Glomerular endothelial cell (primary cell): ENCODE measurements at regions not wholly inside any gene's neighbourhood (a gene's known extent, or its start where the extent isn't known, plus 50 kb on each side); places are given as distances from the start of the nearest gene placed in this dataset.
A peak's percentile ranks its signal among the peaks of the same experiment; 100 is the strongest.
"Not testable (repeated sequence)": the region's sequence is repeated elsewhere in the genome, so short reads cannot be mapped to it uniquely, and the experiment has no call there.

Source experiments
- DNase-seq: peaks from one replicate; pipeline ENCODE4 v3.0.0-alpha.2; 2011; ENCODE audit warnings: low read depth, low spot score; ENCODE audit errors: extremely low read depth

GRCh38 chr4:29908276-29908675 lies 811.9 kb upstream of the PCDH7 start:
- DNase-seq, result no peak

DNA sequence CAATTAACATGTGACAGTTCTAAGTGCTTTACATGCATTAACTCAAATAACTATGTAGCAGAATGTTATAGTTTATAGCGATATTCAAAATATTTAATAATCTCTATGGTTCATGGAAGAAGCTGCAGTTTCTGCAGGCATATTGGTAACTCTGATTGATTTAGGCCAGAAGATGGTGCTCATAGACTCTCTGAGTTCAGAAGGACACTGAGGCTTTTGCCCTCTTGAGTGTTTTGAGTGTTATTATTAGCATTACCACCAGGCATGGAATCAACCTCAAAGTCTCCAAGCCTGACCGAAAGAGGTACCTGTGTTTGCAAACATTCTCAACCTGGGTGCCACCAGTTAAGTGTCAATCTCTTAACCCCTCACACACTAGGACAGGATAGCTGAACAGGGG lies 792.3 kb upstream of the PCDH7 start:
- no peak for DNase-seq

GRCh38 chr4:29948451-29948850 lies 771.7 kb upstream of the PCDH7 start:
- no peak for DNase-seq

DNA sequence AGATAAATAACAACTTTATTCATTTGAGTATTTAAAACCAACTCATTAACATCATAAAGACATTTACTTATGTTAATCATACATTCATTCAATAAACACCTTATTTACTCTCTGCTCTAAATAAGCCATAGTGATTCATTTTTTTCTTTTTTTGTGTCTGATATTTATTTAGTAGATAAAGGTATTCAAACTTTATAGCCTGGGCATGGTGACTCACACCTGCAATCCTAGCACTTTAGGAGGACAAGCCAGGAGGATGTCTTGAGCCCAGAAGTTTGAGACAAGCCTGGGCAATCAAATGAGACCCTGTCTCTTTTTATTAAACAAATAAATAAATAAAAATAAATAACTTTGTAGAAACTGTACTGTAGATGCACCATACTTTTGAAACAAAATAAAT lies 771.3 kb upstream of the PCDH7 start:
- no peak for DNase-seq

- DNase-seq, result no peak
Measured at GRCh38 chr4:29966386-29966785, 753.8 kb upstream of the PCDH7 start.

DNA sequence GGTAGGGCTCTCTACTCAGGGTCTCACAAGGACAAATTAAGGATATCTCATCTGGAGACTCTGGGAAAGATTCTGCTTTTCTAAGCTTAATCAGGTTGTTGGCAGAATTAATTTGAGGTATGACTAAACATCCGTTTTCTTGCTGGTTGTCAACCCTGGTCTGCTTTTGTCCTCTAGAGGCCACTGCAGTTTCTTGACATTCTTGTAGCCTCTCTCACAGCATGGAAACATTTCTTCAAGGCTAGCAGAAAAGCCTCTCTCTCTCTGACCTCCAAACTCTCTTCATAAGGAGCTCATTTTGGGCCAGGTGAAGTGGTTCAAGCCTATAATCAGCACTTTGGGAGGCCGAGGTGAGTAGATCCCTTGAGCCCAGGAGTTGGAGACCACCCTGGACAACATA lies 749.5 kb upstream of the PCDH7 start:
- no peak for DNase-seq

- DNase-seq, result no peak
Measured at GRCh38 chr4:29972121-29972520, 748.0 kb upstream of the PCDH7 start.

- no peak for DNase-seq
Measured at GRCh38 chr4:29983890-29984289, 736.3 kb upstream of the PCDH7 start.

DNA sequence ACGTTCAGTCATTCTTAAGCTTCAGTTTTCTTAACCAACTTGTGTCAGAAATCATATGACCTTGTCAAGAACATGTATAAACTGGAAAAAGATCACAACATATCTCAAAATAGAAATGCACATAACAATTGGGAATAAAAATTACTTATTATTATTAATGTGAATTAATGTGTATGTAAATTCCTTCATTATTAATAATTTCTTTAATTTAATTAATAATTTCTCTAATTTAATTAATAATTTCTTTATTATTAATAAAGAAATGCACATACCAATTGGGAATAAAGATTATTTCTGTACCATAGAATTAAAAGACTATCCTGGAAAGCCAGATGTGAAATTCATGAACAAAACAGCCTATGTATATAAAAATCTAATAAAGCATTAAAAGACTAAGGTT lies 718.5 kb upstream of the PCDH7 start:
- no peak for DNase-seq

GRCh38 chr4:30002341-30002740 lies 717.8 kb upstream of the PCDH7 start:
- DNase-seq, result no peak

- no peak for DNase-seq
Measured at GRCh38 chr4:30005995-30006394, 714.2 kb upstream of the PCDH7 start.

DNA sequence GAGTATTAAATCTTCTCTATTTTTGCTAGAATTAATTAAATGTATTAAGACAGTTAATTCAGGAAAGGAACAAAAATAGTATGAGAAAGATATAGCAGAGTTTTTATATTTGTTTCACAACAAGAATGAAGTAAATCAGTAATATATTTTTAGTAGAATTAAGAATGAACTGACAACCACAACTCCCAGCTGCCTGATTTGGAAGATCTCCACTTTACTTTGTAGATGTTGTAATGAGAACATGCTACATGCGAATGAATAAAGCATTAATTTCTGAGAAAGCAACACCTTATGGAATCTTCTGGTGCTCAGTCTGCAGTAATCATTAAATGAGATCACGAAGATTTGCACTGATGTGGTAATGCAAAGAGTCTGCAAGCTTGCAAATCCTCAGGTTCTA lies 695.6 kb upstream of the PCDH7 start:
- DNase-seq, result no peak

- DNase-seq, result no peak
Measured at GRCh38 chr4:30028826-30029225, 691.3 kb upstream of the PCDH7 start.

- no peak for DNase-seq
Measured at GRCh38 chr4:30056016-30056766, 664.0 kb upstream of the PCDH7 start.

DNA sequence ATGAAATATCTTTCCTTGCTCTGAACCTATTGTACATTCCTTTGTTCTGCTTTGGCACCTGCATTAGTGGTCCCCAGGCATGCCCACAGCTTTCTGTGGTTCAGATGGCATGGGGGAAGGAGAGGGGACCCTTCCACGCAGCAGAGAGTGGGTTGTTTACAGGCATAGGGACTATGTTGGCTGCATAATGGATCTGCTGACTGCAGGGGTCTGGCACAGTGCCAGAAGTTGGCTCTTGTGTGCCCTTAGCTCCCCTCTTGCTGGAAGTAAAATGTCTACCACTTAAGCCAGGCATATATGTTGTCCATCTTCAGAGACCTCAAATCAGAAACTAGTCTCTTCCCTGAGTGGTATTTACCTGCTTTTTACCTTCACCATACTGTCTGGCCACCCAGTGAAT lies 651.9 kb upstream of the PCDH7 start:
- DNase-seq, result no peak

- DNase-seq, result no peak
Measured at GRCh38 chr4:30073011-30073710, 647.0 kb upstream of the PCDH7 start.

DNA sequence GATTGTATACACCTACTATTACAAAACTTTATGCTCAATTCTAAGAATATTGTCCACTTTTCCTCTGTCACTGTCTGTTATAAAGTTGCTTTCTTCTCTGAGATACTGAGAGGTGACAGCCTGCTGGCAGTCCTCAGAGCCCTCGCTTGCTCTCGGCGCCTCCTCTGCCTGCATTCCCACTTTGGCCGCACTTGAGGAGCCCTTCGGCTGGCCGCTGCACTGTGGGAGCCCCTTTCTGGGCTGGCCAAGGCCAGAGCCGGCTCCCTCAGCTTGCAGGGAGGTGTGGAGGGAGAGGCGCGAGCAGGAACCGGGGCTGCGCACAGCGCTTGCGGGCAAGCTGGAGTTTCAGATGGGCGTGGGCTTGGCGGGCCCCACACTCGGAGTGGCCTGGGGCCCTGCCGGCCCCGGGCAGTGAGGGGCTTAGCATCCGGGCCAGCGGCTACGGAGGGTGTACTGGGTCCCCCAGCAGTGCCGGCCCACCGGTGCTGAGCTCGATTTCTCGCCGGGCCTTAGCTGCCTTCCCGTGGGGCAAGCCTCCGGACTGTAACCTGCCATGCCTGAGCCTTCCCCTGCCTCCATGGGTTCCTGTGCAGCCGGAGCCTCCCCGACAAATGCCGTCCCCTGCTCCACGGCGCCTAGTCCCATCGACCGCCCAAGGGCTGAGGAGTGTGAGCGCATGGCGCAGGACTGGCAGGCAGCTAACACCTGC lies 627.6 kb upstream of the PCDH7 start:
- not testable (repeated sequence) for DNase-seq

- DNase-seq, result no peak
Measured at GRCh38 chr4:30094887-30095286, 625.3 kb upstream of the PCDH7 start.

GRCh38 chr4:30103455-30103854 lies 616.7 kb upstream of the PCDH7 start:
- DNase-seq, result peak; percentile 22

DNA sequence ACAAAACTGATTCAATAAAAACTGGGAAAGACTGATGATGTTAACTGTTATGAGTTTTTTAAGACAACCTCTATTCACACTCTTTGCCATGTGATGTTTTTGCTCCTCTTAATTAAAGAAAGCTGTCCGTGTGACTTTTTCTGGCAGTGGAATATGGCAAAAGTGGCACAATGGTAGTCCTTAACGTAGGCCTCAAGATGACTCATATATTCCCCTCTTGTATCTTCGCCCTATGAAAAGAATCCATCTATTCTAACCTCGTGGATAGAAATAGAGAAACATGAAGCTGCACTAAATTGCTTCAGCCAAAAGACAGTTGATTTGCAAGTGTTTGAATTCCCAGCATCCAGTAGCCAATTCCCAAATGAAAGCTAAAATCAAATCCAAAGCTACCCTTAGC lies 603.8 kb upstream of the PCDH7 start:
- DNase-seq, result no peak

GRCh38 chr4:30117433-30117832 lies 602.7 kb upstream of the PCDH7 start:
- no peak for DNase-seq

DNA sequence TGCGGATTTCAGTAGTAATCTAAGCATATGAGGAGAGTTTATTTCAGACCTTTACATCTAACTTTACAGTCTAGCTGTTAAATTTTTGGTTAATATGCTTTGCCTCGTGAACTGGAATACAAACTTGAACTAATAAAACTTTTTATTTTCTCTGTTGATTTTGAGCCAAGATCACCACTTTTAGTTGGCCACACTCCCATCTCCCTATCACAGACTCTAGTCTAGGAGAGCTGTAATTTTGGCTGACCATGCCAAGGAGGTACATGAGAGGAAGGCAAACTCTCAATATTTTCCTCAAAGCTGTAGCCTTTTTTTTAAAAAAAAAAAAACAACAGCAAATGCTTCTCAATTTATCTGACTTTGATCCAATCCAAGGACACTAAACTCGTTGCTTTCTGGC lies 597.5 kb upstream of the PCDH7 start:
- DNase-seq, result no peak
